HEK293 (cell line): ENCODE measurements at regions not wholly inside any gene's neighbourhood (a gene's known extent, or its start where the extent isn't known, plus 50 kb on each side); places are given as distances from the start of the nearest gene placed in this dataset.

Source experiments
- CTCF ChIA-PET: fragments of 350-600 bp; formaldehyde crosslinking; extraction: SDS; loops from one replicate; lab custom pipeline; 2021; ENCODE audit warnings: antibody characterized with exemption; lab: Yijun Ruan, JAX
- POLR2A ChIA-PET: fragments of 300-600 bp; formaldehyde crosslinking; extraction: SDS; loops from one replicate; lab custom pipeline; 2020; ENCODE audit warnings: antibody characterized with exemption, inconsistent platforms; lab: Yijun Ruan, JAX
- H3K27ac ChIP-seq: fragments of 200-500 bp; sonication (Bioruptor generic); 2 replicates; pipeline ENCODE4 v1.5.1; 2014; ENCODE audit warnings: low read depth, low read length, control low read depth, inconsistent platforms; ENCODE audit errors: extremely low read depth
- H3K36me3 ChIP-seq, 2 experiments: fragments of 200-500 bp in 1 of 2; sonication (Bioruptor generic) in 1 of 2; 1 replicate in 1 of 2; 2 replicates in 1 of 2; pipeline ENCODE4 v1.5.1; 2014 to 2017; ENCODE audit warnings: inconsistent platforms in 2 of 2, low read length in 2 of 2; ENCODE audit not compliant: control insufficient read depth in 2 of 2, insufficient read depth in 1 of 2
- H3K4me1 ChIP-seq: fragments of 200-500 bp; sonication (Bioruptor generic); 2 replicates; pipeline ENCODE4 v1.5.1; 2014; ENCODE audit warnings: mild to moderate bottlenecking, low read length, inconsistent platforms; ENCODE audit not compliant: control insufficient read depth, insufficient read depth
- H3K4me3 ChIP-seq: 2 replicates; pipeline ENCODE4 v1.5.1; 2011; ENCODE audit warnings: low read depth, mild to moderate bottlenecking, control low read depth, low read length, moderate library complexity
- H3K9me3 ChIP-seq: fragments of 200-500 bp; sonication (Bioruptor generic); 2 replicates; pipeline ENCODE4 v1.5.1; 2014; ENCODE audit warnings: low read depth, low read length, inconsistent platforms; ENCODE audit not compliant: control insufficient read depth, insufficient read depth
- BCL11B ChIP-seq: fragments of 450-650 bp; formaldehyde crosslinking; IDR thresholded peaks from 2 replicates; pipeline ENCODE4 v1.5.1; 2016; ENCODE audit warnings: low read depth, missing biosample characterization, missing genetic modification characterization
- HIC1 ChIP-seq: fragments of 450-650 bp; formaldehyde crosslinking; IDR thresholded peaks from 2 replicates; pipeline ENCODE4 v1.5.1; 2016; ENCODE audit warnings: missing biosample characterization, missing genetic modification characterization
- KLF9 ChIP-seq: fragments of 450-650 bp; formaldehyde crosslinking; IDR thresholded peaks from 2 replicates; pipeline ENCODE4 v1.5.1; 2016; ENCODE audit warnings: missing biosample characterization, missing genetic modification characterization, low read depth
- REST ChIP-seq: fragments of 450-650 bp; formaldehyde crosslinking; IDR thresholded peaks from 2 replicates; pipeline ENCODE4 v1.5.1; 2016; ENCODE audit warnings: missing biosample characterization, missing genetic modification characterization
- YY2 ChIP-seq: fragments of 450-650 bp; formaldehyde crosslinking; IDR thresholded peaks from 2 replicates; pipeline ENCODE4 v1.5.1; 2016; ENCODE audit warnings: missing biosample characterization, missing genetic modification characterization
- ZNF18 ChIP-seq: fragments of 450-650 bp; formaldehyde crosslinking; IDR thresholded peaks from 2 replicates; pipeline ENCODE4 v1.5.1; 2016; ENCODE audit warnings: missing biosample characterization, missing genetic modification characterization
- ZNF19 ChIP-seq: fragments of 450-650 bp; formaldehyde crosslinking; IDR thresholded peaks from 2 replicates; pipeline ENCODE4; 2016; ENCODE audit warnings: missing biosample characterization, missing genetic modification characterization, low read depth
- ZNF2 ChIP-seq: fragments of 450-650 bp; formaldehyde crosslinking; IDR thresholded peaks from 2 replicates; pipeline ENCODE4 v1.5.1; 2016; ENCODE audit warnings: missing biosample characterization, missing genetic modification characterization
- ZNF211 ChIP-seq: fragments of 450-650 bp; formaldehyde crosslinking; IDR thresholded peaks from 2 replicates; pipeline ENCODE4 v1.5.1; 2016; ENCODE audit warnings: low read depth, missing biosample characterization, missing genetic modification characterization
- ZNF239 ChIP-seq: fragments of 450-650 bp; formaldehyde crosslinking; IDR thresholded peaks from 2 replicates; pipeline ENCODE4 v1.5.1; 2016; ENCODE audit warnings: missing biosample characterization, missing genetic modification characterization
- ZNF510 ChIP-seq: fragments of 450-650 bp; formaldehyde crosslinking; IDR thresholded peaks from 2 replicates; pipeline ENCODE4 v1.5.1; 2018; ENCODE audit warnings: mild to moderate bottlenecking, missing genetic modification characterization, missing biosample characterization; ENCODE audit not compliant: insufficient replicate concordance
- ZNF660 ChIP-seq: fragments of 450-650 bp; IDR thresholded peaks from 2 replicates; pipeline ENCODE4 v1.5.1; 2018; ENCODE audit warnings: missing biosample characterization, mild to moderate bottlenecking, missing genetic modification characterization
- ZNF76 ChIP-seq: fragments of 450-650 bp; formaldehyde crosslinking; IDR thresholded peaks from 2 replicates; pipeline ENCODE4; 2016; ENCODE audit warnings: low read depth, missing biosample characterization, missing genetic modification characterization, borderline replicate concordance
- ZSCAN5A ChIP-seq: fragments of 450-650 bp; formaldehyde crosslinking; IDR thresholded peaks from 2 replicates; pipeline ENCODE4 v1.5.1; 2016; ENCODE audit warnings: missing biosample characterization, missing genetic modification characterization

- TF ChIP-seq ZNF660 (tag by site-specific recombination) (no peak), HIC1 (no peak), ZNF2 (tag by site-specific recombination) (no peak), BCL11B (tag by site-specific recombination) (no peak), YY2 (tag by site-specific recombination) (no peak)
- TF ChIP-seq, all 188 proteins: peak for 0
- Histone ChIP-seq H3K4me1 (no peaks in the 10 kb centered on the region), H3K27ac (no peak overlapping the region), H3K9me3 (no peaks in the 10 kb centered on the region), H3K36me3 (no peaks in the 10 kb centered on the region), H3K4me3 (no peak overlapping the region)
- ChIA-PET POLR2A (no interaction called here), CTCF (no interaction called here)
Measured at GRCh38 chr15:101562428-101563059, 73.0 kb upstream of the PCSK6 start.

GRCh38 chr15:101561584-101561906 is 72.0 kb upstream of the PCSK6 start:
- ChIA-PET CTCF (interaction anchor here (0.6 kb wide), 2 partner anchors 57 to 69 kb away, joined by 3 to 4 read pairs; no protein-coding TSS in a partner anchor), POLR2A (interaction anchor here (0.9 kb wide), 1 partner anchor 57 kb away, joined by 3 read pairs; no protein-coding TSS in a partner anchor)
- Histone ChIP-seq H3K27ac (no peak overlapping the region), H3K4me1 (no peaks in the 10 kb centered on the region), H3K36me3 (no peaks in the 10 kb centered on the region), H3K4me3 (no peak overlapping the region), H3K9me3 (no peaks in the 10 kb centered on the region)
- TF ChIP-seq ZNF76 (no peak), ZNF211 (no peak), REST (tag by site-specific recombination) (no peak), ZNF19 (tag by site-specific recombination) (no peak), ZNF239 (tag by site-specific recombination) (no peak), ZSCAN5A (no peak), KLF9 (no peak), BCL11B (tag by site-specific recombination) (no peak), ZNF510 (tag by site-specific recombination) (no peak), ZNF18 (no peak)
